SK-N-DZ (cell line): ENCODE measurements at regions not wholly inside any gene's neighbourhood (a gene's known extent, or its start where the extent isn't known, plus 50 kb on each side); places are given as distances from the start of the nearest gene placed in this dataset.

Experiments
- DNase-seq: peaks from one replicate; pipeline ENCODE4 v3.0.0-alpha.2; 2015; ENCODE audit warnings: low spot score

- no peak for DNase-seq
Observed at GRCh38 chr5:67526793-67527192, 330.2 kb upstream of the CD180 start.

- DNase-seq: no peak
Observed at GRCh38 chr5:67520161-67520908, 323.7 kb upstream of the CD180 start.

- DNase-seq: no peak
Observed at GRCh38 chr5:67518227-67518626, 321.6 kb upstream of the CD180 start.

GRCh38 chr5:67516948-67517565 is 320.5 kb upstream of the CD180 start:
- DNase-seq: no peak

GRCh38 chr5:67515762-67516161 is 319.2 kb upstream of the CD180 start:
- DNase-seq: no peak

GRCh38 chr5:67515020-67515689 is 318.6 kb upstream of the CD180 start:
- DNase-seq: no peak

- no peak for DNase-seq
Observed at GRCh38 chr5:67512758-67513157, 316.2 kb upstream of the CD180 start.

- no peak for DNase-seq
Observed at GRCh38 chr5:67511911-67512310, 315.3 kb upstream of the CD180 start.

GRCh38 chr5:67510204-67510603 is 313.6 kb upstream of the CD180 start:
- no peak for DNase-seq

GRCh38 chr5:67509402-67510186 is 313.0 kb upstream of the CD180 start:
- DNase-seq: no peak

GRCh38 chr5:67506241-67506640 is 309.6 kb upstream of the CD180 start:
- DNase-seq: no peak

GRCh38 chr5:67502951-67503350 is 306.4 kb upstream of the CD180 start:
- no peak for DNase-seq

- DNase-seq: no peak
Observed at GRCh38 chr5:67496051-67496450, 299.5 kb upstream of the CD180 start.

GRCh38 chr5:67495072-67495471 is 298.5 kb upstream of the CD180 start:
- no peak for DNase-seq

GRCh38 chr5:67494186-67494855 is 297.7 kb upstream of the CD180 start:
- DNase-seq: no peak

- peak; percentile 47 for DNase-seq
Observed at GRCh38 chr5:67493676-67494075, 297.1 kb upstream of the CD180 start.

- no peak for DNase-seq
Observed at GRCh38 chr5:67490543-67491321, 294.1 kb upstream of the CD180 start.

- no peak for DNase-seq
Observed at GRCh38 chr5:67488885-67489284, 292.3 kb upstream of the CD180 start.

- no peak for DNase-seq
Observed at GRCh38 chr5:67487862-67488261, 291.3 kb upstream of the CD180 start.

GRCh38 chr5:67483453-67484030 is 286.9 kb upstream of the CD180 start:
- no peak for DNase-seq
